NCI-H345 treated with DMSO at 0.1 percent for 48 hours (cell line): ENCODE measurements at regions not wholly inside any gene's neighbourhood (a gene's known extent, or its start where the extent isn't known, plus 50 kb on each side); places are given as distances from the start of the nearest gene placed in this dataset.

Experiments used
- DNase-seq: peaks from one replicate; lab custom pipeline; 2025; ENCODE audit not compliant: unreplicated experiment; lab: John Stamatoyannopoulos, UW

DNA sequence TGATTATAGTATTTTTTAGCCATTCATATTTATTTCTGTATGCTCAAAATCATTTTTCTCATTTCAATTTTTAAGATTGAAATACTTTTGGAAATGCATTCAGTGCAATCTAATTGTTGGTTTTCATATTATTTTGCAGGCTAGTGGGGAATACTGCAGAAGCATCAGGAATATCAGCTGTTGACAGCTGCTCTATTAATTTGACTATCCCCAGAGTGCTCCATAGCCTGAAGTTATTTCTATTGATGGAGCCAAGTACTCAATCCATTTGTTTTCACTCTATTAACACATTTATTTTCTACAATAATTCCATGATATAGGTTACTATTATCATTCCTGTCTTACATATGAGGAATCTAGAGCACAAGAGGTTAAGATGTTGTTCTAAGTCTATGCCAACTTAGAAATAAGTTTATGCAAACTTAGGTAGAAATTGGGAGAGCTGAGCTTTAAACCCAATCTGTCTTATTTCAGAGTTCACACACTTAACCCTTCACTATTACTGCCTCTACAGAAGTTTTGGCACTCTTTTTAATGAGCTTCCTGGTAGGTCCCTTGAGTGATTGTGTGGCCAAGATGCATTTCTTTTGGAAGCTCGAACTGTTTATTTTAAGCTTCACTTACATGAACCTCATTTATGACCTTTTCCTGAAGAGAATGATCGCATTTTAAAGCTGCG lies 65.6 kb upstream of the PCDH18 start:
- no peak for DNase-seq

GRCh38 chr4:137587796-137588195 lies 55.5 kb upstream of the PCDH18 start:
- no peak for DNase-seq

DNA sequence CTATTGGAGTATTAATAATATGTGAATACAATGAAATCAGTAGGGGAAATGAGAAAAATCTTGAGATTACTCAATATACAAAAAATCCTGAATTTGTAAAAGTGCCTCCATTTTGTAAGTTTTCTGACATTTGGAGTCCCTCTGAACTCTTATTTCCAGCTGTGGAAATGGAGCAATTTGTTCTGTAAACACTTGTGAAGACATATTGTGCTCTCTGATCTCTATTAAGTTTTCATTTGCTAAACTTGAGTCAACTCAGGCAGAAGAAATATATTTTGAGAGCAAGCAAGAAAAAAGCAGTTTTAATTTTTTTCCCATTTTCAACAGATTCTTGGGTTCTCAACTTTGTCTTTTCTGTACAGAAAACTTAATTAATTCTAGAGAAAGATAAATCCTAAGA lies 51.4 kb upstream of the PCDH18 start:
- no peak for DNase-seq
